GM18873 (cell line): ENCODE measurements at regions not wholly inside any gene's neighbourhood (a gene's known extent, or its start where the extent isn't known, plus 50 kb on each side); places are given as distances from the start of the nearest gene placed in this dataset.
"Not testable (repeated sequence)": the region's sequence is repeated elsewhere in the genome, so short reads cannot be mapped to it uniquely, and the experiment has no call there.

Source experiments
- ATAC-seq: cut with Tn5 transposase; IDR thresholded peaks from one replicate; pipeline ENCODE4 v1.9.1; 2021; ENCODE audit warnings: mild to moderate bottlenecking, moderate library complexity, moderate number of reproducible peaks; ENCODE audit not compliant: unreplicated experiment, low FRiP score

DNA sequence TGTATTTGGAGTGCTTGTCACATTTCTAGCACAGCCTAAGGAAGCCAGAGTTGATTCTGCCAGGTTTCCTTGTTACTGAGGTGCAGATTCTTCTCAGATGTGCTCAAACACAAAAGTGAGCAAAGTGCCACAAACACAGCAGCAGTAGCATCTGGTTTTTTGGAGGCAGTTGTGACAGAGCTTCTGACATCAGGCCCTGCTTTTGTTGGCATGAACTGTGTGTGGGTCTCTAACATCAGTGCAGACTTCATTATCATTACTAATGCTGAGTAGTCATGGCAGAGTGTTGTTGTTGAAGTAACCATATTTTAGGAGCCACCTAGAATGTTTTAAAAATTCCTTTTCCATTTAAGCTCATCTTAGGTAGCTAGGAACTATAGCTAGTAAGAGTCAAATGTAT lies 656.6 kb downstream of the ANKRD50 start:
- ATAC-seq: no peak

DNA sequence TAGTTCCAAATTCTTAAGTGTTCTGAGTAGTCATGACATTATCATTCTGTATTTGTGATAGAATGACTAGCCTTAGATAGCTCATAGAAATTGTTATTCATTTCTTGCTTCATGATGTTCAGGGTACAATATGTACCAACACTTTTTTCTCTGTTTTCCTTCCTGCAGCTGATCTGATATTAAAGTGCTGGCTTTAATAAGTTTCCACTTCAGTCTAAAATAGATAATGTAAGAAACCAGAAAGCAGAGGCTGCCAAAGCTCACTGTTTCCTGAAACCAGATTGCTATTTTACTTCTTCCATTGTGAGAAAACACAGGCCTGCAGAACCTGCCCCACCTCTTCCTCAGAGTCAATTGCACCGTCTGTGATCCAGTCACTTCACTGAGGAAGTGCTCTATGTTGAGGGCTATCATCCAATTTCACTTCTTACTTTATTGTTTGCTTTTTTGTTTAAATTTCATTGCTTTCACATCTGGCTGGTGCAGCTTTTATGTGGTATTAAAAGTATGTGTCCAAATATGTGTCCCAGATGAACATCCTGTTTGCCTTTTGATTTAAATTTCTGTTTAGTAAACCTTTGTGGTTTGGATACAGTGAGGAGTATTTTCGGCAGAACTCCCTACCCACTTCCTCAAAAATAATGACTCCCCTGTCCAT lies 652.1 kb downstream of the ANKRD50 start:
- ATAC-seq: peak; percentile 67

DNA sequence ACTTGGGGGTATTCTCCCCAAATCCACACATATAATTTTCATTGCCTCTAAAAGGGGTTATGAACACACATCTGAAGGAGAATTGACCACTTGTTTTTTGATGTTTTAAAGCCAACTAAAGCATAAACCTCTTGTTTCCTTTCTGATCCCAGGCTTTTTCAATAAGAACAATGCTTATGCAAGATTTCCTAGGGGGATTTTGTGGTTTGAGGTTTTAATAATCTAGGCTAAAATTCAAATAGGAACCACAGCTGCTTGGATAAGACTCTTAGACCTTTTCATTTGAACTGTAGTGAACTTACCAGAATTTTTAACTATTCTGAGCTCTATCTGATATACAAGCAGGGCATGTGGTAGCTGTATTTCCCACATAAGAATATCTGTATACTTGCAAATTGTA lies 651.1 kb downstream of the ANKRD50 start:
- no peak for ATAC-seq

DNA sequence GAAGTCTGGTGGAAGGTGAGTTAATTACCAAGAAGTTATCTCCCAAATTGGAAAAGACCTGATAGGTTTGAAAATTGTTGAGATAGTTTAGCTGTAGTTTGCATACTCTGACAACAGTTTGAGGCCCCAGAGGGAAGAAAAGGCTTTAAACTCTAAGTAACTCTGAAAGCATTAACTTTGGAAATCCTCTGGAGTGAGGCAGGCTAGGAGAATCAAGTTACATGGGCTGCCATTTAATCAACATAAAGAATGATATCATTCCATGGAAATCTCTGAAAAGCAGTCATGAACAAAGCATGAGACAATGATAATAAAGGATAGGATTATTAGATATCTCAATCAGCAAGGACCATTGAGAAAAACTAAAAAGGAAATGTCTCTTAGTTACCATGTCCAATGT lies 647.1 kb downstream of the ANKRD50 start:
- ATAC-seq: no peak

DNA sequence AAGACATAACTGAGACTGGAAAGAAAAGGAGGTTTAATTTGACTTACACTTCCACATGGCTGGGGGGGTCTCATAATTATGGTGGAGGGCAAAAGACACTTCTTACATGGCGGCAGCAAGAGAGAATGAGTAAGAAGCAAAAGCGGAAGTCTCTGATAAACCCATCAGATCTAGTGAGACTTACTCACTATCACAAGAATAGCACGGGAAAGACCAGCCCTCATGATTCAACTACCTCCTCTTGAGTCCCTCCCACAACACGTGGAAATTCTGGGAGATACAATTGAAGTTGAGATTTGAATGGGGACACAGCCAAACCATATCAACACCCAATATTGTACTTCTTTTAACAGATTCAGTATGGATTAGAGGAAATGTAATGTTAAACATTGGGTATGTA lies 646.6 kb downstream of the ANKRD50 start:
- no peak for ATAC-seq

DNA sequence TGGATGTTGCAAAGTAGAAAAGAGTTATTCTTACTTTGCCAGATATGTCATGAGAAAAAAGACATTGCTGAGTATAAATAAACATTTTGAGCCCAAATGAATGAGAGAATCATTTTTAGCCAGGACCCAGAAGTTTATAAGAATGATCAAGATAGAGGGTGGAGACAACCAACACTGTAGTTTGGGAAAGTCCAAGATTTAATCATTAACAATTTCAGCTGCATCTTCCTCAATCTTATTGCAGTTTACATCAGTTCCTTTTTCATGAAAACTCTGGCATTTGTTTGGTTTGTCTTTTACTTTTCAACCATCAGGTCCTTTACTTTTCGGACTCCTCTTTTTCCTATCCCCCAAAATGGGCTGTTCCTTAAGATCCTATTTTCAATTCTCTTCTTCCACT lies 645.9 kb downstream of the ANKRD50 start:
- no peak for ATAC-seq

DNA sequence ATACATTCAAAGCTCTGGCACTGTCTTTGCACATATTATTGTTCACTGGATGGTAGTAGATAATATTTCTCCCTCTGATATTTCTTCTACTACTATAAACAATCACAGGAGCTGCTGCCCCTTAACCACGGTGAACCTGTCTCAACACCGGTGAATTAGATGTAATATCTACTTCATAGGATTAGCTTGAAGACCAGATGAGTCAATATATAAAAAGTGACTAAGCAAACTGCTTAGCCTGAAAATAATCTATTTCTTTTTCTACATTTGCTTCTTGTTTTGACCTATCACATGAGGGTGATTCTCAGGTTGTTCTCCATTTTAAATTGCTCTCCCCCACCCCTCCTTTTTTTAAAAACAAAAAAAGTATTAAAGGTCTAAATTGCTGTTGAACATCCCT lies 645.5 kb downstream of the ANKRD50 start:
- no peak for ATAC-seq

DNA sequence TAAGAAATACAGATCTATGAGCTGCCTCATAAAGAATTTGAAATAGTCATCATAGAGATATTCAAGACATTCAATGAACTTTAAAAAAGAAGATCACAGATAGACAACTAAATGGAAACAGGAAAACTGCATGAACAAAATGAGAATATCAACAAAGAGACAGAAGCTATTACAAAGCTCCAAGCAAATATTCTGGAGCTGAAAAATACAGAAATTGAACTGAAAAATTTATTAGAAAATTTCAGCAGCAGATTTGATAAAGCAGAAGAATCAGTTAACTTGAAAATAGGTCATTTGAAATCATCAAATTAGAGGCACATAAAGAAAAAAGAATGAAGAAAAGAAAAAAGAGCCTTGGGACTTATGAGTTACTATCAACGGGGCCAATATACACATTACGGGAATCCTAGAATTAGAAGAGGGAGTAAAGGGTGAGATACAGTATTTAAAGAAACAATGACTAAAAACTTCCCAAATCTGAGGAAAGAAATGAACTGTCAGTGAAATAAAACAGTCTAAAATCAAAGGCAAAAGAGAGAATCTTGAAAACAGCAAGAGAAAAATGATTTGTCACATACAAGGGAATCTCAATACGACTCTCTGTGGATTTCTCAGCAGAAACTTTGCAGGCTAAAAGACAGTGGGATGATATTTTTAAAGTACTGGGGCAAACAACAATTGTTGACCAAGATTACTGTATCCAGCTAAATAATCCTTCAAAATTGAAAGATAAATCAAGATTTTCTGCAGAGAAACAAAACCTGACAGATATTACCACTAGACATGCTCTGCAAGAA lies 641.6 kb downstream of the ANKRD50 start:
- ATAC-seq: no peak

DNA sequence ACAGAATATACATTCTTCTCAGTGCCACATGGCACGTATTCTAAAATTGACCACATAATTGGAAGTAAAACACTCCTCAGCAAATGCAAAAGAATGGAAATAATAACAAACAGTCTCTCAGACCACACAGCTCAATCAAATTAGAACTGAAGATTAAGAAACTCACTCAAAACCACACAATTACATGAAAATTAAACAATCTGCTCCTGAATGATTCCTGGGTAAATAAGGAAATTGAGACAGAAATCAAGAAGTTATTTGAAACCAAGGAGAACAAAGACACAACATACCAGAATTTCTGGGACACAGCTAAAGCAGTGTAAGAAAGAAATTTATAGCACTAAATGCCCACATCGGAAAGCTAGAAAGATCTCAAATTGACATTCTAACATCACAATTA lies 637.3 kb downstream of the ANKRD50 start:
- ATAC-seq: not testable (repeated sequence)

DNA sequence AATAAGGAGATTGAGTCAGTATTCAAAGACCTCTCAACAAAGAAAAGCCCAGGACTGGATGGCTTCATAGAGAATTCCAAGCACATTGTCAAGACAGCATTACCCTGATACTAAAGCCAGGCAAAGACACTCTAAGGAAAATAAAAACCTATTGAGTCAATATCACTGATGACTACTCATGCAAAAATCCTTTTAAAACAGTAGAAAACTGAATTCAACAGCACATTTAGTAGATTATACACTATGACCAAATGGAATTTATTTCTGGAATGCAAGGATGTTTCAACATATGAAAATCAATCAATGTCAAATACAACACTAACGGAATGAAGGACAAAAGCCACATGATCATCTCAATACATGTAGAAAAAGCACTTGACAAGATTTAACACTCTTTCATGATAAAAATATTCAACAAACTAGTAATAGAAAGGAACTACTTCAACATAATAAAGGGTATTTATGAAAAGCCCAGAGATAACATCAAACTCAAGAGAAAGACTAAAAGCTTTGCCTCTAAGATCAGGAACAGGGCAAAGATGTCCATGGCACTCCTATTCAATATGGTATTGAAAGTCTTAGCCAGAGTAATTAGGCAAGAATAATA lies 633.3 kb downstream of the ANKRD50 start:
- no peak for ATAC-seq

DNA sequence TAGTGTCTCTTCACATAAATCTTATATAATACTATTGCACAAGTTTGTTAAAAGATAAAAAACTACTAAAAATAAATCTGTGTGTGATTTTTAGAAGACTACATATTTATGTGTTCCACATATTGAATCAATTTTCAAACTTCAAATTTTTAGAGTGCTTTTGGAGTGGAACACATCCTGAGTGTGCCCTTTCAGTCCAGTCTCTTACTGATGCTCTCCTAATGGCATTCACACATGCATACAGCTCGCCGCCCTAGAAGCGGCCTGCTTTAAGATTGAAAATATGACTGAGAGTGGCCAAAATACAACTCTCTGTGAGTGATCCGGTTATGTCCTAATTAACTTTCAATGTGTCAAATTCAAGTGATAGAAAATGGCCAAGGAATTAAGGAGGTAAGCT lies 628.8 kb downstream of the ANKRD50 start:
- no peak for ATAC-seq

DNA sequence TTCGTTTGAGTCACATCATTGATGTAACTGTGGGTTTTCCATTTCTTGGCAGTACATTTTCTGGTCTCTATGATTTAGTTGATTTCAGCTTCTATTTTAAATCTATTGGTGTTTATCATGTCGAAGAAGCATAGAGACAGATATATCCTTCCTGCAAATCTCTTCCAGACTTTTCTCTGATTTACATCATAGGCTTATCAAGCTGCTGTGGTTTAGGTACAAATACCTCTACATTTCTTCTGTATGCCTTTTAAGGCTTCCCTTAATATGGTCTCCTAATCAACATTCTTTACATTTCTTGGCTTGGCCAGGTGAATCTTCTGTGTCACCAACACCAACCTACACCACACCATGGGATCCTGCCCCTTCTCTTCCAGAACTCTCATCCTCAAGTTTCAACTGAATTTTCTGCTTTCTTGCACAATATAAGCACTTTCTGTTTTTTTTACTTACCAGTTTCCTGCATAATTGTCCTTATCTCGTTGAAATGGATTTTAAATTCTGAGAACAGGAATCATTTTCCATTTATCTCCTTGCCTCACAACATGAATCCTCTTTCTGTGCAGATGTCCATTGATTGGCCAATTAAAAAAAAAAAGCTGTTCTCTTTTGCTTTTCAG lies 626.9 kb downstream of the ANKRD50 start:
- no peak for ATAC-seq

DNA sequence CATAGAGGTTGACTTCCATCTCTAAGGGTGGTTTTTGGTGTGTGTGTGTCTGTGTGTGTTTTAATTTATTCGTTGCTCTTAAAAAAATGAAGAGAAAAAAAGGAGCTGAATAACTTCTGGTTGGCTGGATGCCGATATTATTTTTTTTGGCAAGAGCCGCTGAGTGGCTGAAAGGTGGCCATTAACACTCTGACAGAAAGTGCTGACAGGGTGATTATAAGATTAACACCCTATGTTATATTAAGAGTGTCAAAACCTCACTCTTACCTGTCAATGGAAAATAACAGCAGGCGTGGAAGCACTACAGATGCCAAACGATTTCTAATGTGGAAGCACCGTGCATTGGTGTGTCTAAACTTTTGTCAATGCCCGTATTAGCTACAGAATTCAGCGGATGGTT lies 622.5 kb downstream of the ANKRD50 start:
- no peak for ATAC-seq

DNA sequence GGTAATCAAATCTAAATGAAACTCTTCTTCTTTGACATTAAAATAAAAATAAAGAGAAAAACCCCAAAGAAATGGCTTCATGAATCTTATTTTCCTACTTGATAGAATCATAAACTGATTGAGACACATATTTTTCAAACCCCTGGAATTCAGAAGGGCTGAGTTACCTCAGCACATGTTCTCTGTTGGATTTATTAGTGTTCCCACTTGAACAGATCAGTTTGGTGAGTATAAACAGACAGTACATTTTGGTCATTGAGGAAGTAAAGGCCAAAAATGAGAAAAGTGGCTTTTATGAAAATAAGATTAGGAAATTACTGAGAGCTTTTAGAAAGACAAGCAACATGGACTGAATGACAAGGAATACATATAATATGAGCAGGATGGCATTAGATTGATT lies 620.4 kb downstream of the ANKRD50 start:
- ATAC-seq: no peak

DNA sequence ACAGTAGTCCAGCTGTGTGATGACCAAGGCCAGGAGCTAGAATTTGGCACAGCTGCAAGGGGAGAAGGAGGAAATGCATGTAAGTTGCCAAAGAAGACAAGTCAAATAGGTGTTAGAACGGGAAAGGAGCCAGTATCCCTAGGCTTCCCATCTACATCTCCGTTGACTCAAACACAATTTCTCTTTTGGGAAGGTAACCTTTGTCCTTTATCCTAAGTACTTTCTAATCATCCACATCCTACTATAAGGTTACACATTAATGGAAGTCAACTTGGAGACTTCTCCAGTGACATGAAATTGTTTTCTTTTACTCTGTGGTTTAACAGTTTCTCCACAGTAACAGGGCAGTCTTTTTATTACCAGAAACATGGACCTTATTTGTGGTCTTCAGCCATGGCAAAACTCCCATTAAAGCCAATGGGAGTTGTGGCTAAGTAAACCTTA lies 620.0 kb downstream of the ANKRD50 start:
- no peak for ATAC-seq

DNA sequence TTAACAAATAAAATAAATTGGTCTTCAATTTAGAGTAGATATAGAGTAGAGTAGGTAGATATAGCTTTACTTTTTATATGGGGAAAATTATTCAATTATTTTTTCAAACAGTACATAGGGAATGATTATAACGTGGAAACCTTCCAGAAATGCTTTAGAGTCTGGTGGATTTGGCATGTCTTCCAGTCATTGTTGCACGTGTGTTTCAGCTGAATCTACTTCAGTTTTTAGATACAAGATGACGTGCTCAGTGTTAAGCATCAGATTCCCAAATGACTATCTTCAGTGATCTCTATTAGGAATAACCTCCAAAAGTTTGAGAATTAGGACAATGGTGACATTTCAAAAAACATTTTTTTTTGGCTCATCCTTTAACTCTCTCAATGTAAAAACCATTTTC lies 616.9 kb downstream of the ANKRD50 start:
- no peak for ATAC-seq

DNA sequence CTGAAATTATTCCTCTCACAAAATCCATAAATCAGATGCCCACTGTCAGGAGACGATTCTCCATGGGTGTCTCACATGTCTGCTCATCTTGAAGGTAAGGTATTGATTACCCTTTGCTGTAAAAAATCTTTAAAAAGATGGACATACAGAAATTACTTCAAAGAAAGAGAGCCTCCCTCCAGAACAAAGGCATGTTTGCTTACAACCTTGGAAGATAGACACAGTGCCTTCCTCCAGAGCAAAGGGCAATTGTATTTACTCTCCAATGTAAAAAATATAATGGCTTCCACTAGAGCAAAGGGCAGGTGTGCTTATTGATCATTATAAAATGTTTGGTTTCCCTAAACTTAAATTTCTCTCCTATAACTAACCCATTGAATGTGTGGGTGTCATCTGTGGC lies 616.2 kb downstream of the ANKRD50 start:
- ATAC-seq: no peak

DNA sequence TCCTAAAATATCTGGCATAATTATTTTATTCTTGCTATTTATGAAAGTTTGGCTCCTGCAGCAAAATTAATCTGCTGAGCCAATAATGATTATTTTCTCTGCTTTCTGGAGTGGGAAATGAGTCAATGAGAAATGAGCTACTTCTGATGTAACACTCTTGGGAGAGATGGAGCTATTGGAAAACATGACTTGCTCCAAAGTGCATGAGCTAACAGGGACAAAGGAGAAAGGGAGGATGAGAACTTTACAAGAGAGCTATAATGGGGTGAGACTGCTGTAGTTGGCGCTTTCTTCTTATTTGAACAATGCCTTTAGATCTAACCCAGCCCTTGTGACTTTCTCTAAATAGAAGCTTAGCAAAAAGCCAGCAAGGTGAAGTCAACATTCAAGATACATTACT lies 615.1 kb downstream of the ANKRD50 start:
- no peak for ATAC-seq

DNA sequence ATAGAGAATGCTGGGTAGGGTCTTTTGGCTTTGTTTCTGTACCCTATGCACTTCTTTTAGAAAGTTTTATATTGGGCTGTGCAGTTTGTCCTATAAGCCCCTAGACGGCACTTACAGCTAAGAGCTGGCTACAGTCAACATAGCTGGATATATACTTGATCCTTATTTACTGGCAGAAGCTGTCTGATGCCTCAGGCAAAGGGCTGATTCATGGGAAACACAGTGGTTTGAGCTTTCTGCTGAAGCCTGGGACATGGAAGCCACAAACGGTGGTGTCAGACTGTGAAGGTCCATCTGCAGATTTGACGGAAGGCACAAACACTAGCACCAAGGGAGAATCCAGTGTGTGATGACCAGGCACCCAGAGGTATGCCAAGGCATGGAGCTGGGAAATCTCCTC lies 608.4 kb downstream of the ANKRD50 start:
- ATAC-seq: no peak

DNA sequence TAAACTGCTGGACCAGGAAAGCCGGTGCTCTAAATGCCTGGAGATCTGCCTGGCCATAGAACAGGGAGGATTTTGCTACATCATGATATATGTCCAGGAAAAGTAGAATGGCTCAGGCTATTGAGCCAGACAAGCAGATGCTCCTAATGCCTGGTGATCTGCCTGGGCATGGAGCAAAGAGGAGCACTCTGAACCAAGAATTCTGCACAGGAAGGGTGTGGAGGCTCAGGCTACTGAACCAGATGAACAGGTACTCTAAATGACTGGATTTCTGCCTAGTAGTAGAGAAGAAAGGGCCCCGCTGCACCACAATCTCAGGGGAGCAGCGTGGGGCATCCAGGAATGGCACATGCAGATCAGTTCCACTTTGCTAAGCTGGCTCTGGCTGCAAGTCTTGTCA lies 607.9 kb downstream of the ANKRD50 start:
- ATAC-seq: no peak

DNA sequence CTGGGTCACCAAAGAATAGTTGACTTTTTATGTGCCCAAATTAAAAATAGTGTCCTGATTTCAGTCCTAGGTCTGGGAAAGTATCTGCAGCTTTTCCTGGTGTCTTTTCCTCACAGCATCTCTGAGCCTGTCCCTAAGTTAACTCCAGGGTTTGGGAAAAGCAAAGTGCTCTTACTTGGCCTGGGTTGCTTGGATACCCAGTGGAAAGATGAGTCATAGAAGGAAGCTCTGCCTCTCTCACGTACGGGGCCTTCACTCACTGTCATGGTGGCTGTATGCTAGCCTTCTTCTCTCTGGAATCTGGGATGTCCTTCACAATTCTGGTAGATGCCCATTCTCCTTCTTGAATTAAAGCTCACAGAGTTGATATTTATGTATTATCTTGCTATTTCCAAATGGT lies 607.3 kb downstream of the ANKRD50 start:
- no peak for ATAC-seq
